GM12874 (cell line): ENCODE measurements at regions not wholly inside any gene's neighbourhood (a gene's known extent, or its start where the extent isn't known, plus 50 kb on each side); places are given as distances from the start of the nearest gene placed in this dataset.

Source experiments
- TF ChIP-seq, protein P1 (sequence below): IDR thresholded peaks from 2 replicates; pipeline ENCODE4 v1.5.1; 2011; ENCODE audit warnings: low read depth, mild to moderate bottlenecking, control low read depth, low read length, moderate library complexity; ENCODE audit not compliant: insufficient read depth

DNA sequence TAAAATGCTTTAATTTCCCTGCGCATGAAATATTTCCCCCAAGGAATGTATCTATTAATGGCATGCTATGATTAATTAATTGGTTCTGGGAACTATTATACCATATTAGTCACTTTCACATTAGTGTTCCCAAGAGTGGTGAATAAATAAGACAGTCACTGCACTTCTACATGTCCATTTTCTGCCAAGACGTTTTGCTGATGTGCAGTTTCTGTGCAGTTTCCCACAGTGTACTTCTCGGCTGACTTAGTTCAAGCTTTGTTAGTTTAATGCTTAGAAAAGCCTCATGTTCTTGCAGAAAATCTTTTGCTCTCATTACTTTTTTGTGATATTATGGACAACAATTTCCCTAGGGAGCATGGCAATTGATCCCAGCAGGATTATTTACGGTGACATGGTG lies 1014.5 kb downstream of the BRINP3 start:
- TF ChIP-seq, protein P1, sequence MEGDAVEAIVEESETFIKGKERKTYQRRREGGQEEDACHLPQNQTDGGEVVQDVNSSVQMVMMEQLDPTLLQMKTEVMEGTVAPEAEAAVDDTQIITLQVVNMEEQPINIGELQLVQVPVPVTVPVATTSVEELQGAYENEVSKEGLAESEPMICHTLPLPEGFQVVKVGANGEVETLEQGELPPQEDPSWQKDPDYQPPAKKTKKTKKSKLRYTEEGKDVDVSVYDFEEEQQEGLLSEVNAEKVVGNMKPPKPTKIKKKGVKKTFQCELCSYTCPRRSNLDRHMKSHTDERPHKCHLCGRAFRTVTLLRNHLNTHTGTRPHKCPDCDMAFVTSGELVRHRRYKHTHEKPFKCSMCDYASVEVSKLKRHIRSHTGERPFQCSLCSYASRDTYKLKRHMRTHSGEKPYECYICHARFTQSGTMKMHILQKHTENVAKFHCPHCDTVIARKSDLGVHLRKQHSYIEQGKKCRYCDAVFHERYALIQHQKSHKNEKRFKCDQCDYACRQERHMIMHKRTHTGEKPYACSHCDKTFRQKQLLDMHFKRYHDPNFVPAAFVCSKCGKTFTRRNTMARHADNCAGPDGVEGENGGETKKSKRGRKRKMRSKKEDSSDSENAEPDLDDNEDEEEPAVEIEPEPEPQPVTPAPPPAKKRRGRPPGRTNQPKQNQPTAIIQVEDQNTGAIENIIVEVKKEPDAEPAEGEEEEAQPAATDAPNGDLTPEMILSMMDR = no peak

DNA sequence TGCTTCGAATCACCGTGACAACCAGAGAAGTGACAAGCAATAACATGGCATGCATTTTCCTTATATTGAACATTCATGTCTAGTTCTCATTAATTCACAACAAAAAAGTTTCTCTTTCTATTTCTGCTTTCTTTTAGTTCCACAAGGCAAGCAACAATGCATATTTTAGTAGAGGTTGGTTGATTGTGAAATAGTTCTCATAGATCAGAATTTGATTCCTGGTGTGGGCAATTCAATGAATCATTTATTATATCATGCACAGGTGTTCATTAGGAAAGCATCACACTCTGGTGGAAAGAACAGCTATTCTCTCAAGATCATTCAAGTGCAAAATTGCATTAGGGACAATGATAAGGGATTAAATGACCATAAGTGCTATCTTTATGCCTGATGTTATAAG lies 980.9 kb downstream of the BRINP3 start:
- TF ChIP-seq, protein P1 = no peak

DNA sequence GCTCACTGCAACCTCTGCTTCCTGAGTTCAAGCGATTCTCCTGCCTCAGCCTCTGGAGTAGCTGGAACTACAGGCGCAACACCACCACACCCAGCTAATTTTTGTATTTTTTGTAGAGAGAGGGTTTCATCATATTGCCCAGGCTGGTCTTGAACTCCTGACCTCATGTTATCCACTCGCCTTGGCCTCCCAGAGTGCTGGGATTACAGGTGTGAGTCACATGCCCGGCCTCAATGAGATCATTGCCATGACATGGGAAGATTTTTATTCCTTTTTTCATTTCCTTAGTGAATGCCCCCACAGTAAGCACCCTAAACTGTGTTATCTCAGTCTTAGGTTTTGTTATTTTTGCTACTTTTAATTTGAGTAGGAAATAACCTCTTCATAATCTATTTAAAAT lies 977.9 kb downstream of the BRINP3 start:
- TF ChIP-seq, protein P1 = no peak

DNA sequence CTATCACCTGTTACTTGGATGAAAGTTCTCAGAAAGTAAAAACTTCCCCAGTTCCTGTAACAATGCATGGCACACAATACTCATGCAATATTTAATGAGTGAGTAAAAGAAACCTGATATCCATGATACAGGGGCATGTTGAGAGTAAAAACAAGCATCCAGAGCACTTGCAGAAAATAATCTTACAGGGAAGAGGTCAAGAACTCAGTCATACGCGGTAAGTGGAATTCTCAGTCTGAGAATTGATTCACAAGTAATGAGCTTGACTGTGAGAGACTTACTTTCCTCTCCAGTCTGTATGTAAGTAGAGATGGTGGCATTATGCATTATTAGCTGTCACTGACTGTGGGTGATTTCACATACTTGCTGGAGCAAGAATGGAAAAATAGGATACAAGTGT lies 976.9 kb downstream of the BRINP3 start:
- TF ChIP-seq, protein P1 = no peak

DNA sequence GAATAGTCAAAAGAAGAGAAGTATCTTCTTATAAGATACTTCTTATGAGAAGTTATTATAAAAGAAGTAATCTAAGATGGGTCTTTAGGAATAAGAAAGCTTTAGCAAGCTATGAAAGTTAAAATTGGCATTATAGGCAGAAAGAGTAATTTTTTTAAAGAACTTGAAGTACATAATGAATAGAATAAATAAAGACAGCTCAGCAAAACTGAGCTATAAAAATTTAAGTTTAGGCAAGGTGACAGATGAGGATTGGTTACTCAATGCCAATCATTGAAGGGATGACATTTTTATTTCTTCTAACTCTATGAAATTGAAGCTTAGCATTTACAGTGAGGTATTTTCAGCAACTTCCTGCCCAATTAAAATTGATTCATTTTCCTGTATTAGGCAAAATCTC lies 966.8 kb downstream of the BRINP3 start:
- TF ChIP-seq, protein P1 = no peak

DNA sequence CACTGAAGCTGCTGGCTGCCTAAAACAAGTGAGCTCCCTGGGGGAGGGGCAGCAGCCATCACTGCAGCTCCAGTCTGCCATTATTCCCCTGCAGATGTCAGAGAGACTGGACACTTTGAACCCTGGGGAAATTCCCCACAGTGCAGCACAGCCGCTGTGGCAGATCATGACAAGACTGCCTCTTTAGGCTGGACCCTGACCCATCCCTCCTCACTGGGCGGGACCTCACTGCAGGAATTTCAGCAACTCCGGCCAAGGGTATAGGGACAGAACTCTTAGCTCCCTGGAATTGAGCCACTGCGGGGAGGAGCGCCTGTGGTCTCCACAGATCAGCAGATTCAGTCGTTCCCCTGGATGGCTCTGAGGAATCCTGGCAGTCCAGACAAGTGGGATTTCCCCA lies 964.6 kb downstream of the BRINP3 start:
- TF ChIP-seq, protein P1 = no peak

DNA sequence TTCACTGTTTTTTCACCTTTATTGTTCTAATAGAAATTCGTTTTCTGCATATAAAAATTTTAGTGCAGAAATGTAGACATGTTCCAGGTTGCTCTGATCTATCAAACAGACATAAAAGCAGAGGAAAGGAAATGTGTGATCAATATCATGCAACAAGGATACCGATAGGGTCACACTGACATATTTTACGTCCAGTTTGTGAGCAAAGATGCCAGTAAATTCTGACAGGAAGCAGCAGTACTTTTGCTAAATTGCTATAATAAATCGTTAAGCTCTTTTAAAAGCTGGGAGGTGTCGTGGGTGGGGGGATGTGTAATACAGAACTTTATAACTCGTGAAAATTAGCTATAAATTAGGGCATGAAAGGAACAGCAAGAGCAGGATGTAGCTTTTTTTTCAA lies 955.2 kb downstream of the BRINP3 start:
- TF ChIP-seq, protein P1 = no peak

DNA sequence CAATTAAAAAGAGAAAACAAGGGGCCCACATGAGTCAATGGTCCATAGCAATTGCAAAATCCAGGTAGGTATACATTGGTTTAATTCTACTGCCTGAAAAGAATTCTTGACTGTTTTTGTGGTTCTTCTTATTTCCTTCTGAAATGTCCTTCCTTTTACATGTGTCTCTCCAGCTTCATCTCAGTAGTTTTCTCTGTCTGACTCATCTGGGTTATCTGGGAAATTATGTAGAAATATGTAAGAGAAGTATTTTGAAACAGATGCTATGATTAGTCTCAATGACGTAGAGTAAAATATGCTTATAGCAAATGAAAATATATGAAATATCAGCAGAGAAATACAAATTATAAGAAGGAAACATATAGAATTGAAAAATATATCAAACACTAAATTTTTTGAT lies 953.2 kb downstream of the BRINP3 start:
- TF ChIP-seq, protein P1 = no peak
